Mesendoderm (in vitro differentiated cells): ENCODE measurements at regions not wholly inside any gene's neighbourhood (a gene's known extent, or its start where the extent isn't known, plus 50 kb on each side); places are given as distances from the start of the nearest gene placed in this dataset.

Source experiments
- DNase-seq: peaks from one replicate; pipeline ENCODE4 v3.0.0; 2013
- H2AK5ac ChIP-seq: 2 replicates; pipeline ENCODE4 v1.6.1; 2013; ENCODE audit warnings: low read length, inconsistent platforms
- H2BK120ac ChIP-seq: 2 replicates; pipeline ENCODE4 v1.6.1; 2013; ENCODE audit warnings: low read depth, mild to moderate bottlenecking, low read length, moderate library complexity, mixed read lengths
- H2BK15ac ChIP-seq: replicated peaks from 2 replicates; pipeline ENCODE4 v1.6.1; 2013; ENCODE audit warnings: low read depth, mild to moderate bottlenecking, moderate library complexity
- H2BK5ac ChIP-seq: 2 replicates; pipeline ENCODE4 v1.6.1; 2013; ENCODE audit warnings: low read length, inconsistent platforms
- H3K18ac ChIP-seq: 2 replicates; pipeline ENCODE4 v1.6.1; 2013; ENCODE audit warnings: mild to moderate bottlenecking, low read length, mixed read lengths
- H3K23ac ChIP-seq: one replicate; pipeline ENCODE4 v1.6.1; 2013; ENCODE audit warnings: low read length
- H3K27ac ChIP-seq: 2 replicates; pipeline ENCODE4 v1.5.1; 2013; ENCODE audit warnings: low read depth, mild to moderate bottlenecking, inconsistent platforms, low read length, moderate library complexity
- H3K27me3 ChIP-seq: 2 replicates; pipeline ENCODE4 v1.6.1; 2013; ENCODE audit warnings: low read length, control low read depth, mild to moderate bottlenecking, inconsistent platforms; ENCODE audit not compliant: insufficient read depth, poor library complexity
- H3K36me3 ChIP-seq: 2 replicates; pipeline ENCODE4 v1.6.1; 2013; ENCODE audit warnings: low read length, inconsistent platforms; ENCODE audit not compliant: control insufficient read depth, insufficient read depth
- H3K4ac ChIP-seq: one replicate; pipeline ENCODE4 v1.6.1; 2013; ENCODE audit warnings: low read depth, mild to moderate bottlenecking, low read length, moderate library complexity
- H3K4me1 ChIP-seq: 2 replicates; pipeline ENCODE4 v1.6.1; 2013; ENCODE audit warnings: low read depth, low read length, inconsistent platforms; ENCODE audit not compliant: control insufficient read depth
- H3K4me2 ChIP-seq: 2 replicates; pipeline ENCODE4 v1.6.1; 2013; ENCODE audit warnings: low read length
- H3K4me3 ChIP-seq: 2 replicates; pipeline ENCODE4 v1.5.1; 2013; ENCODE audit warnings: mild to moderate bottlenecking, low read length
- H3K56ac ChIP-seq: one replicate; pipeline ENCODE4 v1.6.1; 2013; ENCODE audit warnings: low read length
- H3K79me1 ChIP-seq: 2 replicates; pipeline ENCODE4 v1.6.1; 2013; ENCODE audit warnings: low read length, inconsistent platforms
- H3K79me2 ChIP-seq: 2 replicates; pipeline ENCODE4 v1.6.1; 2013; ENCODE audit warnings: mild to moderate bottlenecking, low read length; ENCODE audit not compliant: control insufficient read depth, insufficient read depth
- H3K9ac ChIP-seq: 2 replicates; pipeline ENCODE4 v1.6.1; 2013; ENCODE audit warnings: low read length, inconsistent platforms
- H4K5ac ChIP-seq: one replicate; pipeline ENCODE4 v1.6.1; 2013; ENCODE audit warnings: low read length
- H4K8ac ChIP-seq: one replicate; pipeline ENCODE4 v1.6.1; 2013; ENCODE audit warnings: low read depth, mild to moderate bottlenecking, control low read depth, low read length, moderate library complexity
- WGBS: extraction: QIAGEN DNeasy Blood & Tissue Kit; methylation state at CpG from one replicate; pipeline ENCODE4 v1.1.7; 2013; ENCODE audit warnings: low lambda C conversion rate, missing lambda C conversion rate; ENCODE audit not compliant: insufficient coverage; ENCODE audit errors: extremely low coverage; 5-methylcytosine and 5-hydroxymethylcytosine counted together

DNA sequence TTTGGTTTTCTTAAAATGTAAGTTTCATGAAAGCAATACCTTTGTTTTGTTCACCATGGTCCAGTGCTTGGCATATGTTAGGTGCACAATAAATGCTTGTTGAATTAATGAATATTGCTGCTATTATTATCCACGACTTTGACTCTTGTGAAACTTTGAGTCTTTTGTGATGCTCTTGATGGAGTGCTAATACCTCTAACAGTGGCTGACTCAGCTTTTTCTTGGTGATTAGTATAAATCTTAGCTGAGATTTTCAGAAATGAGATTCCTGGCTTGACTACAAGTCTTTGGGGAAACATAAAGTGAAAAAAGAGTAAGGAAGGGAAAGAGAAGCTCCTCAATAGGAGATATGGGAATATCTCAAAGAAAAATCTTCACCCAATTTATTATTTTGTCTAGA lies 375.2 kb upstream of the RPS6KA3 start:
- H4K8ac ChIP-seq: no peak overlapping the region
- no peak for DNase-seq
- H3K56ac ChIP-seq: no peak overlapping the region
- no peaks in the 10 kb centered on the region for H3K36me3 ChIP-seq
- H3K4me1 ChIP-seq: no peaks in the 10 kb centered on the region
- H4K5ac ChIP-seq: no peak overlapping the region
- no peaks in the 10 kb centered on the region for H3K79me1 ChIP-seq
- no peak overlapping the region for H3K18ac ChIP-seq
- no peaks in the 10 kb centered on the region for H3K79me2 ChIP-seq
- no peak overlapping the region for H2BK5ac ChIP-seq
- H3K4me3 ChIP-seq: no peak overlapping the region
- no peak overlapping the region for H3K27ac ChIP-seq
- no peak overlapping the region for H2BK15ac ChIP-seq
- no peak overlapping the region for H3K4ac ChIP-seq
- no peak overlapping the region for H3K9ac ChIP-seq
- H3K23ac ChIP-seq: no peak overlapping the region
- no peaks in the 10 kb centered on the region for H3K27me3 ChIP-seq
- no peak overlapping the region for H3K4me2 ChIP-seq
- H2BK120ac ChIP-seq: no peak overlapping the region
- no CpG with 5 or more reads among the region's 1 CpG for WGBS
- no peak overlapping the region for H2AK5ac ChIP-seq

GRCh38 chrX:20639115-20639514 lies 372.4 kb upstream of the RPS6KA3 start:
- H3K27ac ChIP-seq: no peak overlapping the region
- H2AK5ac ChIP-seq: no peak overlapping the region
- DNase-seq: peak; percentile 13
- WGBS: no CpG with 5 or more reads among the region's 2 CpGs
- H3K4me1 ChIP-seq: no peaks in the 10 kb centered on the region
- H3K18ac ChIP-seq: no peak overlapping the region
- H2BK15ac ChIP-seq: no peak overlapping the region
- no peak overlapping the region for H3K4me2 ChIP-seq
- H3K23ac ChIP-seq: no peak overlapping the region
- H3K4ac ChIP-seq: no peak overlapping the region
- no peak overlapping the region for H4K8ac ChIP-seq
- no peaks in the 10 kb centered on the region for H3K79me1 ChIP-seq
- H3K79me2 ChIP-seq: no peaks in the 10 kb centered on the region
- no peak overlapping the region for H3K9ac ChIP-seq
- H4K5ac ChIP-seq: no peak overlapping the region
- H3K4me3 ChIP-seq: no peak overlapping the region
- H2BK5ac ChIP-seq: no peak overlapping the region
- H3K27me3 ChIP-seq: no peaks in the 10 kb centered on the region
- H3K56ac ChIP-seq: no peak overlapping the region
- no peak overlapping the region for H2BK120ac ChIP-seq
- H3K36me3 ChIP-seq: no peaks in the 10 kb centered on the region

DNA sequence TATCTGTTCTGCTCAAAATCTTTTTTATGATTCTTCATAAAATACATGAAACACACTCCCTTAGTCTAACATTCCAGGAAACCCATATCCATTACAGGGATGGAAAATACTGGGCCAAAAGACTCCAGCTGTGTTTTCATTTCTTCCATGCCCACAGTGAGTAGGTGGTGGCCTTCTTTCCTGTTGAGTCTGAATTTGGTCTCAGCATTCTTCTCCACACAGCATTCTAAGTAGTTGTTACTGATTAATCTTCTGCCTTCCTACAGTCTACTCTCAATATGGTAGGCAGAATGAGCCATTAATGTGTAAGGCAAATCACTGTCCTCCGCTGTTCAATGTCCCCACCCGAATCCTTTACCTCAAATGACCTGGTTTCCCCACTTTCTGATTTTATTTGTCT lies 370.6 kb upstream of the RPS6KA3 start:
- H3K56ac ChIP-seq: no peak overlapping the region
- no peak overlapping the region for H4K8ac ChIP-seq
- H3K4me1 ChIP-seq: no peaks in the 10 kb centered on the region
- no peaks in the 10 kb centered on the region for H3K36me3 ChIP-seq
- H2AK5ac ChIP-seq: no peak overlapping the region
- H3K4ac ChIP-seq: no peak overlapping the region
- no CpG with 5 or more reads among the region's 2 CpGs for WGBS
- no peak overlapping the region for H3K4me3 ChIP-seq
- H2BK15ac ChIP-seq: no peak overlapping the region
- H3K27me3 ChIP-seq: no peaks in the 10 kb centered on the region
- no peak overlapping the region for H2BK5ac ChIP-seq
- no peak for DNase-seq
- no peaks in the 10 kb centered on the region for H3K79me1 ChIP-seq
- no peak overlapping the region for H3K23ac ChIP-seq
- no peak overlapping the region for H3K4me2 ChIP-seq
- H3K79me2 ChIP-seq: no peaks in the 10 kb centered on the region
- H3K18ac ChIP-seq: no peak overlapping the region
- no peak overlapping the region for H2BK120ac ChIP-seq
- H3K27ac ChIP-seq: no peak overlapping the region
- H4K5ac ChIP-seq: no peak overlapping the region
- H3K9ac ChIP-seq: no peak overlapping the region

GRCh38 chrX:20633451-20633850 lies 366.7 kb upstream of the RPS6KA3 start:
- no peak overlapping the region for H3K23ac ChIP-seq
- WGBS: no CpG with 5 or more reads among the region's 3 CpGs
- H4K8ac ChIP-seq: no peak overlapping the region
- no peak overlapping the region for H3K9ac ChIP-seq
- no peak overlapping the region for H3K18ac ChIP-seq
- no peak for DNase-seq
- H2AK5ac ChIP-seq: no peak overlapping the region
- H3K79me1 ChIP-seq: no peaks in the 10 kb centered on the region
- H3K4me1 ChIP-seq: no peaks in the 10 kb centered on the region
- H3K27me3 ChIP-seq: no peaks in the 10 kb centered on the region
- no peaks in the 10 kb centered on the region for H3K79me2 ChIP-seq
- H3K4ac ChIP-seq: no peak overlapping the region
- no peaks in the 10 kb centered on the region for H3K36me3 ChIP-seq
- no peak overlapping the region for H2BK120ac ChIP-seq
- no peak overlapping the region for H2BK5ac ChIP-seq
- H4K5ac ChIP-seq: no peak overlapping the region
- no peak overlapping the region for H3K4me3 ChIP-seq
- no peak overlapping the region for H3K4me2 ChIP-seq
- no peak overlapping the region for H3K56ac ChIP-seq
- no peak overlapping the region for H2BK15ac ChIP-seq
- no peak overlapping the region for H3K27ac ChIP-seq

DNA sequence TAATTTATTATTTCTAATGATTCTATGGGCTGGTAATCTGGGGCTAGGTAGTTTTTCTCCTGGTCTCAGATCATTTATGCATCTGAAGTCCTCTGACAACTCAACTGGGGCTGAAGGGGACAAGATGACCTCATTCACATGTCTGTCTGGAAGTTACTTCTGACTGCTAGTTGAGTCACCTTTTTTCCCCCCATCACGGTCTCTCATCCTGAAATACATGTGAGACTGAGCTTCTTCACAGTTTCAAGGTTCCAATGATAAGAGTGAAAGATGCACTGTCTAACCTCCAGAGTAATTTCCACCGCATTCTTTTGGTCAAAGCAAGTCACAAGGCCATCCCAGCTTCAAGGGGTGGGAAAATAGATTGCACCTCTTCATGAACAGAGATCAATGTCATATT lies 356.7 kb upstream of the RPS6KA3 start:
- no CpG with 5 or more reads among the region's 2 CpGs for WGBS
- Histone ChIP-seq H2BK120ac (no peak overlapping the region), H3K4me1 (no peaks in the 10 kb centered on the region), H3K79me2 (no peaks in the 10 kb centered on the region), H2BK15ac (no peak overlapping the region), H3K23ac (no peak overlapping the region), H2AK5ac (no peak overlapping the region), H3K18ac (no peak overlapping the region), H3K27ac (no peak overlapping the region), H4K8ac (no peak overlapping the region), H3K36me3 (no peaks in the 10 kb centered on the region), H3K4me3 (no peak overlapping the region), H4K5ac (no peak overlapping the region), H3K9ac (no peak overlapping the region), H3K56ac (no peak overlapping the region), H2BK5ac (no peak overlapping the region), H3K4me2 (no peak overlapping the region), H3K27me3 (no peaks in the 10 kb centered on the region), H3K79me1 (no peaks in the 10 kb centered on the region), H3K4ac (no peak overlapping the region)
- DNase-seq: peak; percentile 27

GRCh38 chrX:20620306-20620705 lies 353.6 kb upstream of the RPS6KA3 start:
- H4K5ac ChIP-seq: no peak overlapping the region
- WGBS: no CpG with 5 or more reads among the region's 2 CpGs
- H3K79me2 ChIP-seq: no peaks in the 10 kb centered on the region
- no peak overlapping the region for H3K56ac ChIP-seq
- no peak overlapping the region for H3K9ac ChIP-seq
- no peak overlapping the region for H2AK5ac ChIP-seq
- H3K27ac ChIP-seq: no peak overlapping the region
- no peak overlapping the region for H2BK120ac ChIP-seq
- no peaks in the 10 kb centered on the region for H3K36me3 ChIP-seq
- no peaks in the 10 kb centered on the region for H3K79me1 ChIP-seq
- no peak overlapping the region for H3K18ac ChIP-seq
- H3K23ac ChIP-seq: no peak overlapping the region
- H3K27me3 ChIP-seq: no peaks in the 10 kb centered on the region
- DNase-seq: no peak
- no peaks in the 10 kb centered on the region for H3K4me1 ChIP-seq
- no peak overlapping the region for H2BK15ac ChIP-seq
- no peak overlapping the region for H3K4me3 ChIP-seq
- H2BK5ac ChIP-seq: no peak overlapping the region
- no peak overlapping the region for H3K4ac ChIP-seq
- H4K8ac ChIP-seq: no peak overlapping the region
- no peak overlapping the region for H3K4me2 ChIP-seq
